ENCODE measurements at regions not wholly inside any gene's neighbourhood (a gene's known extent, or its start where the extent isn't known, plus 50 kb on each side); places are given as distances from the start of the nearest gene placed in this dataset.
"Not testable (repeated sequence)": the region's sequence is repeated elsewhere in the genome, so short reads cannot be mapped to it uniquely, and the experiment has no call there.

- no peaks in the 10 kb centered on the region for H3K27me3 Mint-ChIP-seq (ENCODE audit: unreplicated experiment)
- no peak overlapping the region for H3K4me3 Mint-ChIP-seq (ENCODE audit: unreplicated experiment)
- TF ChIP-seq, protein P1, sequence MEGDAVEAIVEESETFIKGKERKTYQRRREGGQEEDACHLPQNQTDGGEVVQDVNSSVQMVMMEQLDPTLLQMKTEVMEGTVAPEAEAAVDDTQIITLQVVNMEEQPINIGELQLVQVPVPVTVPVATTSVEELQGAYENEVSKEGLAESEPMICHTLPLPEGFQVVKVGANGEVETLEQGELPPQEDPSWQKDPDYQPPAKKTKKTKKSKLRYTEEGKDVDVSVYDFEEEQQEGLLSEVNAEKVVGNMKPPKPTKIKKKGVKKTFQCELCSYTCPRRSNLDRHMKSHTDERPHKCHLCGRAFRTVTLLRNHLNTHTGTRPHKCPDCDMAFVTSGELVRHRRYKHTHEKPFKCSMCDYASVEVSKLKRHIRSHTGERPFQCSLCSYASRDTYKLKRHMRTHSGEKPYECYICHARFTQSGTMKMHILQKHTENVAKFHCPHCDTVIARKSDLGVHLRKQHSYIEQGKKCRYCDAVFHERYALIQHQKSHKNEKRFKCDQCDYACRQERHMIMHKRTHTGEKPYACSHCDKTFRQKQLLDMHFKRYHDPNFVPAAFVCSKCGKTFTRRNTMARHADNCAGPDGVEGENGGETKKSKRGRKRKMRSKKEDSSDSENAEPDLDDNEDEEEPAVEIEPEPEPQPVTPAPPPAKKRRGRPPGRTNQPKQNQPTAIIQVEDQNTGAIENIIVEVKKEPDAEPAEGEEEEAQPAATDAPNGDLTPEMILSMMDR (IDR thresholded peaks at IDR 0.05): no peak
- no peaks in the 10 kb centered on the region for H3K4me1 Mint-ChIP-seq (ENCODE audit: unreplicated experiment)
- H3K9me3 Mint-ChIP-seq (ENCODE audit: unreplicated experiment): peaks cover 6% of the 10 kb centered on the region
- no peak for DNase-seq (ENCODE audit: extremely low spot score, unreplicated experiment)
- no peak overlapping the region for H3K27ac Mint-ChIP-seq (ENCODE audit: unreplicated experiment)
- no peaks in the 10 kb centered on the region for H3K36me3 Mint-ChIP-seq (ENCODE audit: unreplicated experiment)
Observed at GRCh38 chrX:45571453-45571852, 370.8 kb upstream of the DIPK2B start.

DNA sequence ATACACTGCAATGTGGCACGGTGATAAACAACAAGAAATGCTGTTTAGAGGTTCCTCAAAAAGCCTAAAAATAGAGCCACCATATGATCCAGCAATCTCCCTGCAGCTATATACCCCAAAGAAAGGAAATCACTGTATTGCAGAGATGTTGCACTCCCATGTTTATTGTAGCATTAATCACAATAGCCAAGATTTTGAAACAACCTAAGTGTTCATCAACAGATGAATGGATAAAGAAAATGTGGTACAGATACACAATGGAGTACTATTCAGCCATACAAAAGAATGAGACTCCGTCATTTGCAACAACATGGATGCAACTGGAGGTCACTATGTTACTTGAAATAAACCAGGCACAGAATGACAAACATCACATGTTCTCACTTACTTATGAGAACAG is 365.8 kb upstream of the DIPK2B start:
- Mint-ChIP-seq H3K27me3 (ENCODE audit: unreplicated experiment) (no peaks in the 10 kb centered on the region), H3K9me3 (ENCODE audit: unreplicated experiment) (peaks cover 3% of the 10 kb centered on the region), H3K36me3 (ENCODE audit: unreplicated experiment) (no peaks in the 10 kb centered on the region), H3K27ac (ENCODE audit: unreplicated experiment) (no peak overlapping the region), H3K4me3 (ENCODE audit: unreplicated experiment) (no peak overlapping the region), H3K4me1 (ENCODE audit: unreplicated experiment) (no peaks in the 10 kb centered on the region)
- TF ChIP-seq, protein P1 (IDR thresholded peaks at IDR 0.05): no peak
- no peak for DNase-seq (ENCODE audit: extremely low spot score, unreplicated experiment)

DNA sequence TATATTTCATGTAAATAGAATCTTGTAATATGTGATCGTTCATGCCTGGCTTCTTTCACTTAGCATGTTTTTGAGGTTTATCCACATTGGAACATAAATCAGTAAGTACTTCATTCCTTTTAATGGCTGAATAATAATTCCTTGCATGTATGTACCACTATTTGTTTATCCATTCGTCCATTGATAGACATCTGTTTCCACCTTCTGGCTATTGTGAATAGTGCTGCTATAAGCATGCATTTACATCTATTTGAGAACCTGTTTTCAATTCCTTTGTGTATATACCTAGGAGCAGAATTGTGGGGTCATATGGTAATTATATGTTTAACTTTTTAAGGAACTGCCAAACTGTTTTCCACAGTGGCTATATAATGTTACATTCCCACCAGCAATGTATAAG is 356.7 kb upstream of the DIPK2B start:
- Mint-ChIP-seq H3K36me3 (ENCODE audit: unreplicated experiment) (no peaks in the 10 kb centered on the region), H3K27me3 (ENCODE audit: unreplicated experiment) (no peaks in the 10 kb centered on the region), H3K27ac (ENCODE audit: unreplicated experiment) (no peak overlapping the region), H3K4me3 (ENCODE audit: unreplicated experiment) (no peak overlapping the region), H3K4me1 (ENCODE audit: unreplicated experiment) (no peaks in the 10 kb centered on the region), H3K9me3 (ENCODE audit: unreplicated experiment) (no peaks in the 10 kb centered on the region)
- TF ChIP-seq, protein P1 (IDR thresholded peaks at IDR 0.05): peak; percentile 12
- DNase-seq (ENCODE audit: extremely low spot score, unreplicated experiment): no peak

DNA sequence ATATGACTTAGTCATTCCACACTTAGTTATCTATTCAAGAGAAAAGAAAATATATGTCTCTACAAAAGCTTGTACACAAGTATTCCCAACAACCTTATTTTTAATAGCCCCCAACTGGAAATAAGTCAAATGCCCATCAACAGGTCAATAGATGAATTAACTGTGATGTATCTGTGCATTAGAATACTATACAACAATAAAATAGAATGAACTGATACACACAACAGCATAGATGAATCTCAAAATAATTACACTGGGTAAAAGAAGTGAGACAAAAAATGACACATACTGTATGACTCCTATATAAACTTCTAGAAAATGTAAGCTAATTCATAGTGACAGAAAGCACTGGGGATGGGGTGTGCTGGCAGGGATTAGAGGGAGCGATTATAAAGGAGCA is 354.1 kb upstream of the DIPK2B start:
- Mint-ChIP-seq H3K27ac (ENCODE audit: unreplicated experiment) (no peak overlapping the region), H3K36me3 (ENCODE audit: unreplicated experiment) (no peaks in the 10 kb centered on the region), H3K9me3 (ENCODE audit: unreplicated experiment) (peaks cover 3% of the 10 kb centered on the region), H3K27me3 (ENCODE audit: unreplicated experiment) (peaks cover 2% of the 10 kb centered on the region), H3K4me1 (ENCODE audit: unreplicated experiment) (no peaks in the 10 kb centered on the region), H3K4me3 (ENCODE audit: unreplicated experiment) (no peak overlapping the region)
- TF ChIP-seq, protein P1 (IDR thresholded peaks at IDR 0.05): no peak
- no peak for DNase-seq (ENCODE audit: extremely low spot score, unreplicated experiment)

- Mint-ChIP-seq H3K4me1 (ENCODE audit: unreplicated experiment) (no peaks in the 10 kb centered on the region), H3K4me3 (ENCODE audit: unreplicated experiment) (no peak overlapping the region), H3K27me3 (ENCODE audit: unreplicated experiment) (peaks cover 2% of the 10 kb centered on the region), H3K9me3 (ENCODE audit: unreplicated experiment) (peaks cover 5% of the 10 kb centered on the region), H3K27ac (ENCODE audit: unreplicated experiment) (no peak overlapping the region), H3K36me3 (ENCODE audit: unreplicated experiment) (no peaks in the 10 kb centered on the region)
- TF ChIP-seq, protein P1 (IDR thresholded peaks at IDR 0.05): no peak
- DNase-seq (ENCODE audit: extremely low spot score, unreplicated experiment): no peak
Observed at GRCh38 chrX:45553417-45553816, 352.7 kb upstream of the DIPK2B start.

- DNase-seq (ENCODE audit: extremely low spot score, unreplicated experiment); H3K36me3 Mint-ChIP-seq (ENCODE audit: unreplicated experiment); H3K4me1 Mint-ChIP-seq (ENCODE audit: unreplicated experiment); H3K27me3 Mint-ChIP-seq (ENCODE audit: unreplicated experiment); H3K27ac Mint-ChIP-seq (ENCODE audit: unreplicated experiment); H3K4me3 Mint-ChIP-seq (ENCODE audit: unreplicated experiment): not testable (repeated sequence)
- peaks cover 14% of the 10 kb centered on the region for H3K9me3 Mint-ChIP-seq (ENCODE audit: unreplicated experiment)
Observed at GRCh38 chrX:45546697-45547096, 346.0 kb upstream of the DIPK2B start.
